Duodenal mucosa (tissue), 2 donors: ENCODE measurements at regions not wholly inside any gene's neighbourhood (a gene's known extent, or its start where the extent isn't known, plus 50 kb on each side); places are given as distances from the start of the nearest gene placed in this dataset.
"Not testable (repeated sequence)": the region's sequence is repeated elsewhere in the genome, so short reads cannot be mapped to it uniquely, and the experiment has no call there.

Experiments
- H3K27ac ChIP-seq: one replicate; pipeline ENCODE4 v1.7.0; 2013; ENCODE audit warnings: low read depth, low read length
- H3K27me3 ChIP-seq, 2 donors: one replicate each; pipeline ENCODE4 v1.7.0; 2013; ENCODE audit warnings: low read length in 2 of 2, control low read depth in 1 of 2; ENCODE audit not compliant: insufficient read depth in 2 of 2, control insufficient read depth in 1 of 2
- H3K36me3 ChIP-seq, 2 donors: one replicate each; pipeline ENCODE4 v1.7.0; 2013; ENCODE audit warnings: low read length in 2 of 2, control low read depth in 1 of 2; ENCODE audit not compliant: insufficient read depth in 2 of 2, control insufficient read depth in 1 of 2
- H3K4me1 ChIP-seq, 2 donors: one replicate each; pipeline ENCODE4 v1.7.0; 2013; ENCODE audit warnings: low read length in 2 of 2, control low read depth in 1 of 2; ENCODE audit not compliant: insufficient read depth in 2 of 2, control insufficient read depth in 1 of 2
- H3K4me3 ChIP-seq, 2 donors: one replicate each; pipeline ENCODE4 v1.7.0; 2013; ENCODE audit warnings: low read length in 2 of 2, low read depth in 1 of 2
- H3K9ac ChIP-seq, 2 donors: one replicate each; pipeline ENCODE4 v1.7.0; 2013; ENCODE audit warnings: low read length in 2 of 2, low read depth in 1 of 2
- H3K9me3 ChIP-seq, 2 donors: one replicate each; pipeline ENCODE4 v1.7.0; 2013; ENCODE audit warnings: low read length in 2 of 2, control low read depth in 1 of 2; ENCODE audit not compliant: control insufficient read depth in 1 of 2

DNA sequence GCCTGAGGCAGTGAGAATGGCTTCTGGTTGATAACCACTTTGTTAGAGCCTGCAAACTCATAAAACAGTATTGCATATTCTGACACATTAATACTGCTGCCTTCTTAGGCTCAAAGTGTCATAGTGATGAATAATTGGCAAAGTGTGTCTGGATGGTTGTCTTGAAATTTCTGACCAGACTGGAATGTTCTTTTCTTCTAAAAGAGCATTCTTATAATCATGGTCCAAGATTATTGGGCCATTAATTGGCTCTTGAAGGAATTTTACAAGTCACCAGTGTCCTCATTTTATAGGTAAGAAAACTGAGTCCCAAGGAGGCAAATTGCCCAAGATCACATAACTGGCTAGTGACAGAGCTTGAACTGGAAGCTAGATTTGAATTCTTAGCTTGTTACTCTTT lies 111.7 kb downstream of the PCSK1 start:
- H3K9me3 ChIP-seq, result no peaks in the 10 kb centered on the region
- no peak overlapping the region for H3K4me3 ChIP-seq

DNA sequence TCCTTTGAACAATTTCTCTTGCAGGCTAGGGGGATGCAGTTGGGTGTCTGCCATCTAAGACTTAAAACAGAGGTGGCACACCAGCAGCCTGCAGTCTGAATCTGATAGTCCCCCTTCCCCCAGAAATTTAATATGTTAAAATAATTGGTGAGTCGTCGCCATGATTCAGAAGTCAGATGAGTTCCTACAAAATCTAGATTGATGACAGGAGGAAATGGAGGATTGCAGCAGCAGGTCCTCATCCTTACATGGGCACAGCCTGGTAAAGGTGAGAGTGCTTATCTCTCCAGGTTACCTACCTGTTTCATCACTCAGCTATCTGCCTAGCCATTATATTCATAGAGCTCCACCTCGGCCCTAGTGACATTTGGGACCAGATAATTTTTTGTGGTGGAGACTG lies 112.3 kb downstream of the PCSK1 start:
- Histone ChIP-seq H3K36me3 (no peaks in the 10 kb centered on the region), H3K9me3 (no peaks in the 10 kb centered on the region), H3K27ac (no peak overlapping the region), H3K27me3 (no peaks in the 10 kb centered on the region), H3K4me3 (no peak overlapping the region), H3K9ac (no peak overlapping the region), H3K4me1 (no peaks in the 10 kb centered on the region)

More for the DNA sequence above, 111.7 kb downstream of the PCSK1 start:
- no peak overlapping the region for H3K27ac ChIP-seq
- H3K27me3 ChIP-seq, result no peaks in the 10 kb centered on the region
- H3K4me1 ChIP-seq, result no peaks in the 10 kb centered on the region
- H3K36me3 ChIP-seq, result no peaks in the 10 kb centered on the region
- H3K9ac ChIP-seq, result no peak overlapping the region

DNA sequence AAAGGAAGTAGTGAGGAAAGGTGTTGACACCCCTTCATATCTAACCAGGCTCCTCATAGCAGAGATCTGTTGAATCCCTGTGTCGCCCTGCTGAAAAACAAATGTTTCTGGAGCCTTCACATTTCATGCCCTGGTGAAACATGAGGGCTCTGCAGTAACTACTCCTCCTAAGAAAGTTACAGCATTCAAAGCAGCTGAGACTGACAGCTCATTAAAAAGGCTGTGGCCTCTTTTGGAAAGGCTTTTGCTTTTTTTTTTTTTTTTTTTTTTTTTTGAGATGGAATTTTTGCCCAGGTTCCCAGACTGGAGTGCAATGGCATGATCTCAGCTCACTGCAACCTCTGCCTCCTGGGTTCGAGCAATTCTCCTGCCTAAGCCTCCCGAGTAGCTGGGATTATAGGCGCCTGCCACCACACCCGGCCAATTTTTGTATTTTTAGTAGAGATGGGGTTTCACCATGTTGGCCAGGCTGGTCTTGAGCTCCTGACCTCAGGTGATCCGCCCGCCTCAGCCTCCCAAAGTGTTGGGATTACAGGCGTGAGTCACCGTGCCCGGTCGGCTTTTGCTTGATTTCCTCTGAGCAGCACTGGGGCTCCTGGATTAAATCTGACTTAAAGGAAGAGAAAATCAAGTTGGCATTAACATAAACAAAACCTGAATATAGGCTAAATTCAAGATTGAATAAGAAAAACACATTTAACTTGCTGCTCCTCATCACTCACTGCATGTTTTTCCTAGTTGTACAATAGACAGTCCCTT lies 112.9 kb downstream of the PCSK1 start:
- H3K27ac ChIP-seq, H3K9me3 ChIP-seq, H3K4me1 ChIP-seq, H3K36me3 ChIP-seq, H3K27me3 ChIP-seq, H3K4me3 ChIP-seq, H3K9ac ChIP-seq: not testable (repeated sequence)

DNA sequence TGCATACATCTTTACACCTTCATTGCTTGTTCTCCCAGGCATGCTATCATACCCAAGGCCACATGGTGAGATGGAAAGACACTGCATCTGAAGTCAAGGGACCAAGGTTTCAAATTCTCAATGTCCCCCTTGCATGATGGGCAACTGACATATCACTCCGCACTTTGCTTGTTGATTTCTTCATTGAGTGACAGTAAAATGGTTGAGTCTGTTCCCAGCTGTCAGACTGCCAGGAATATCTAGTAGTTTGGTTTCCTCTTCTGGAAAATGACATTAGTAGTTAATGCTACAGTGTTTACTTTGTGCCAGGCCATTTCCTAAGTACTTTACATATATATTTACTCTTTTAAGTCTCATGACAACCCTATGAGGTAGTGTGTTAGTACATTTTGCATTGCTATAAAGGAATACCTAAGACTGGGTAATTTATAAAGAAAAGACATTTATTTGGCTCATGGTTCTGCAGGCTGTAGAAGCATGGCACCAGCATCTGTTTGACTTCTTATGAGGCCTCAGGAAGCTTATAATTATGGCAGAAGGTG lies 114.4 kb downstream of the PCSK1 start:
- peaks cover 0 to 5% of the 10 kb centered on the region in 2 donors for H3K4me1 ChIP-seq
- H3K4me3 ChIP-seq, result no peak overlapping the region
- no peak overlapping the region for H3K27ac ChIP-seq
- H3K27me3 ChIP-seq, result no peaks in the 10 kb centered on the region
- H3K9ac ChIP-seq, result no peak overlapping the region
- no peaks in the 10 kb centered on the region for H3K36me3 ChIP-seq
- no peaks in the 10 kb centered on the region for H3K9me3 ChIP-seq

DNA sequence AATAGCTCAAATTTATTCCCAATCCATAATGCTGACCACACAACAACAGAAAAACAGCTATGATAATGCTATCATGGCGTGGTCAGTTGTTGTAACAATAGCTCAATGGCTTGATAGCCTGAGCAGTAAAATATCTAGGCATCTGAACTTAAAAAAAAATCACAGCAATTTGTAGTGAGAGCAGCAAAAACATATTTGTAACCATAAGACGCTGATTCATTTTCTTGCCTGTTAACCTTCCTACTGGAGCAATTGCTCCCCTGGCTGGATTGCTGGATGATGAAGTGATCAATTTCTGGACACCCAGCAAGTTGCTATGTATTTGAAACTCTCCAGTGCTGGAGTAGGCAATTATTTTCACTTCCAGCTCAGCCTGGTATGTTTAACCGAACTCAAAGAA lies 115.1 kb downstream of the PCSK1 start:
- H3K4me1 ChIP-seq, result peaks cover 0 to 5% of the 10 kb centered on the region in 2 donors
- no peaks in the 10 kb centered on the region for H3K9me3 ChIP-seq
- H3K27me3 ChIP-seq, result no peaks in the 10 kb centered on the region
- no peak overlapping the region for H3K9ac ChIP-seq
- H3K4me3 ChIP-seq, result no peak overlapping the region
- no peaks in the 10 kb centered on the region for H3K36me3 ChIP-seq
- no peak overlapping the region for H3K27ac ChIP-seq

DNA sequence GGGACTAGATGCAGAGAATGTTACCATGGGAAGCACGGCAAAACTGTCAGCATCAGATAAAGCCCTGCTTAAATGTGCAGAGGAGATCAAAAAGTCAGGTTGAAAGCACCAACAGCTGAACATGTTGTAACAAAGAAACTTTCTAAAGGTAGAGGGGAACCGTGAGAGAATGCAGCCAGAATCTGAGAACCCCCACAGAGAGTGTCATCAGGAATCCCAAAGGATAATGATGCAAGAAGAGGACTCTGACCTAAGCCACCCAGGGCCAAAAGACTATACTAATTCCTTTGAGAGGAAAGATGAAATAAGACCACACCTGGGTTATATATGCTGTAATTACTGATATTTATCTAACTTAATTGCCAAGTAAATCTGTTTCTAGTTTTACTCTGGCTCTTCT lies 116.6 kb downstream of the PCSK1 start:
- Histone ChIP-seq H3K4me1 (peaks cover 0 to 5% of the 10 kb centered on the region in 2 donors), H3K4me3 (no peak overlapping the region), H3K9ac (no peak overlapping the region), H3K36me3 (no peaks in the 10 kb centered on the region), H3K27ac (no peak overlapping the region), H3K9me3 (no peaks in the 10 kb centered on the region), H3K27me3 (no peaks in the 10 kb centered on the region)

DNA sequence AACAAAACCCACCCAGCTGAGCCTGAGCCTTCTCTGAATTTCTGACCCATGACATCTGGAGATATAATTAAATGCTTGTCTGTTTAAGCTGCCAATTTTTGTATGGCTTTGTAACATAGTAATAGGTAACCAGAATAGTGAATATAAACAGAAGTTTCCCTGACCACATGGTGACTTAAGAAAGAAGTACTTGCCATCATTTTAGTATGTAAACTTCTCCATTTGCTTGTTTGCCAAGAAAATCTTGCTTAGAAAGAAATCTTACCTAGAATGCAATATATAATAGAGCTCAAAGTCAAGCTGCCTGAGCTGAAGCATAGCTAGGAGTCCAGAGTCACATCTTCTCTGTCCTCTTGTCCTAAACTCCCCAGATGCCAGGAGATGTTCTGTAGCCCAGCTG lies 117.0 kb downstream of the PCSK1 start:
- Histone ChIP-seq H3K4me3 (no peak overlapping the region), H3K27me3 (no peaks in the 10 kb centered on the region), H3K36me3 (no peaks in the 10 kb centered on the region), H3K27ac (no peak overlapping the region), H3K9ac (no peak overlapping the region), H3K4me1 (peaks cover 0 to 5% of the 10 kb centered on the region in 2 donors), H3K9me3 (peaks cover 0 to 3% of the 10 kb centered on the region in 2 donors)

DNA sequence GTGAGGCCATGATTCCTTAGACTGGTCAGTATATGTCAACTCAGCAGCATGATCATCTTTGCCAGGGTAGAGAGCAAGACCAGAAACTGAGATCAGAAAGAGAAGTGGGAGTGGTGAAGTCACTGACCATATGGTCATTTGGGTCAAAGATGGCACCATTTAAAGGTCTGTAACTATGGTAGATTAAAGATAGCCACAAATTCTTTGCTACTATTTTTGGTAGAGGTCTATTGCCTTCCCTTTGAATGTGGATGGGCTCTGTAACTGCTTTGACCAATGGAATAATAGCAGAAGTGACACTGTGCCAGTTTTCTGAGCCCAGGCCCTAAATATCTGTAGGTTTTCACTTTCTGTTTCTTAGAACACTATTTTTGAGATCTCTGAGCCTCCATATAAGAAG lies 117.6 kb downstream of the PCSK1 start:
- H3K36me3 ChIP-seq, result no peaks in the 10 kb centered on the region
- H3K4me3 ChIP-seq, result no peak overlapping the region
- H3K27me3 ChIP-seq, result no peaks in the 10 kb centered on the region
- H3K27ac ChIP-seq, result no peak overlapping the region
- peaks cover 0 to 5% of the 10 kb centered on the region in 2 donors for H3K9me3 ChIP-seq
- peaks cover 0 to 5% of the 10 kb centered on the region in 2 donors for H3K4me1 ChIP-seq
- H3K9ac ChIP-seq, result no peak overlapping the region

DNA sequence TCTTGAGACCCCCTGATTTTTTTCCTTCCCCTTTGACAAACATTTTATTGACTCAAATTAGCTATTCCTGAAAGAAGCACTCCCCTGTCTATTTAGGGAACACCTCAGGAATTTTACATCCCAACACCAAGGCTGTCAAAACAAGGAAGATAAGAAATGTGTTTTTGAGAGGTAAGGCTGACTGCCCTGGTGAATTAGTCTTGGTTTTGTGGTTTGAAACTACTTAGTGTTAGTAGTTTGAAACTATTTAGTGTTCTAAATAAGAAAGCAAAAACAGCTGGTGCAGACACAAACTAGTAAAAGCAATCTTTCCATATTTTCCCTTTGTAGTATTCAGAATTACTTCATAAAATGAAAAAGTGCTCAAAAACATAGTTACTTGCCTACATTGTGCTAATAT lies 120.7 kb downstream of the PCSK1 start:
- H3K9ac ChIP-seq, result no peak overlapping the region
- peaks cover 0 to 5% of the 10 kb centered on the region in 2 donors for H3K4me1 ChIP-seq
- peaks cover 0 to 5% of the 10 kb centered on the region in 2 donors for H3K9me3 ChIP-seq

DNA sequence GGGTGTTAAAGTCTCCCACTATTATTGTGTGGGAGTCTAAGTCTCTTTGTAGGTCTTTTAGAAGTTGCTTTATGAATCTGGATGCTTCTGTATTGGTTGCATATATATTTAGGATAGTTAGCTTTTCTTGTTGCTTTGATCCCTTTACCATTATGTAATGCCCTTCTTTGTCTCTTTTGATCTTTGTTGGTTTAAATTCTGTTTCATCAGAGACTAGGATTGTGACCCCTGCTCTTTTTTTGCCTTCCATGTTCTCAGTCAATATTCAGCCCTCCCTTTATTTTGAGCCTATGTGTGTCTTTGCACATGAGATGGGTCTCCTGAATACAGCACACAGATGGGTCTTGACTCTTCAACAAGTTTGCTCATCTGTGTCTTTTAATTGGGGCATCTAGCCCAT lies 126.0 kb downstream of the PCSK1 start:
- H3K9ac ChIP-seq, H3K27ac ChIP-seq, H3K36me3 ChIP-seq, H3K4me1 ChIP-seq, H3K27me3 ChIP-seq, H3K4me3 ChIP-seq: not testable (repeated sequence)
- peaks cover 2 to 10% of the 10 kb centered on the region in 2 donors for H3K9me3 ChIP-seq

More for the DNA sequence above, 120.7 kb downstream of the PCSK1 start:
- H3K27me3 ChIP-seq, result no peaks in the 10 kb centered on the region
- H3K4me3 ChIP-seq, result no peak overlapping the region
- no peak overlapping the region for H3K27ac ChIP-seq
- H3K36me3 ChIP-seq, result no peaks in the 10 kb centered on the region
